AG09319 (cell line): ENCODE measurements at regions not wholly inside any gene's neighbourhood (a gene's known extent, or its start where the extent isn't known, plus 50 kb on each side); places are given as distances from the start of the nearest gene placed in this dataset.

Source experiments
- DNase-seq: peaks from one replicate; pipeline ENCODE4 v3.0.0-alpha.2; 2010; ENCODE audit warnings: low read depth; ENCODE audit errors: extremely low read depth
- TF ChIP-seq, protein P1 (sequence below): IDR thresholded peaks from 2 replicates; pipeline ENCODE4 v1.5.1; 2011; ENCODE audit warnings: low read depth, mild to moderate bottlenecking, inconsistent platforms, low read length, moderate library complexity

DNA sequence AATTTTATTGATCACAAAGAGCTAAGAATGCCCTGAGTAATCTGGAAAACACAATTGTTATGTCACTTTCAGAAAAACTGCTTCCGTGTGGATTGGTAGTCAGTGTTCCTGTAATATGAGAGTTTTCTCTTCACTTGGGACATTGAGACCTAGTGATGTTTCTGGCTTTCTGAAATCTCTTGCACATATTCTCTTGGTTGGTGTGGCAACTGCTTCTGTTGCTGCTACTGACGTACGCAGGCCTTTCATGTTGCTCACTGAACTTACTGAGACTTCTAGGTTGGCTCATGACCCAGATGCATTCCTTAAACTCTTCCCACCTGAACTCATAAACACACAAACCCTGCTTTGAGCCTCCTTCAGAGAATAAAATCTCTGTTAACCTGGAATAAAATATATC lies 175.0 kb upstream of the PFN2 start:
- TF ChIP-seq, protein P1, sequence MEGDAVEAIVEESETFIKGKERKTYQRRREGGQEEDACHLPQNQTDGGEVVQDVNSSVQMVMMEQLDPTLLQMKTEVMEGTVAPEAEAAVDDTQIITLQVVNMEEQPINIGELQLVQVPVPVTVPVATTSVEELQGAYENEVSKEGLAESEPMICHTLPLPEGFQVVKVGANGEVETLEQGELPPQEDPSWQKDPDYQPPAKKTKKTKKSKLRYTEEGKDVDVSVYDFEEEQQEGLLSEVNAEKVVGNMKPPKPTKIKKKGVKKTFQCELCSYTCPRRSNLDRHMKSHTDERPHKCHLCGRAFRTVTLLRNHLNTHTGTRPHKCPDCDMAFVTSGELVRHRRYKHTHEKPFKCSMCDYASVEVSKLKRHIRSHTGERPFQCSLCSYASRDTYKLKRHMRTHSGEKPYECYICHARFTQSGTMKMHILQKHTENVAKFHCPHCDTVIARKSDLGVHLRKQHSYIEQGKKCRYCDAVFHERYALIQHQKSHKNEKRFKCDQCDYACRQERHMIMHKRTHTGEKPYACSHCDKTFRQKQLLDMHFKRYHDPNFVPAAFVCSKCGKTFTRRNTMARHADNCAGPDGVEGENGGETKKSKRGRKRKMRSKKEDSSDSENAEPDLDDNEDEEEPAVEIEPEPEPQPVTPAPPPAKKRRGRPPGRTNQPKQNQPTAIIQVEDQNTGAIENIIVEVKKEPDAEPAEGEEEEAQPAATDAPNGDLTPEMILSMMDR = no peak
- no peak for DNase-seq

DNA sequence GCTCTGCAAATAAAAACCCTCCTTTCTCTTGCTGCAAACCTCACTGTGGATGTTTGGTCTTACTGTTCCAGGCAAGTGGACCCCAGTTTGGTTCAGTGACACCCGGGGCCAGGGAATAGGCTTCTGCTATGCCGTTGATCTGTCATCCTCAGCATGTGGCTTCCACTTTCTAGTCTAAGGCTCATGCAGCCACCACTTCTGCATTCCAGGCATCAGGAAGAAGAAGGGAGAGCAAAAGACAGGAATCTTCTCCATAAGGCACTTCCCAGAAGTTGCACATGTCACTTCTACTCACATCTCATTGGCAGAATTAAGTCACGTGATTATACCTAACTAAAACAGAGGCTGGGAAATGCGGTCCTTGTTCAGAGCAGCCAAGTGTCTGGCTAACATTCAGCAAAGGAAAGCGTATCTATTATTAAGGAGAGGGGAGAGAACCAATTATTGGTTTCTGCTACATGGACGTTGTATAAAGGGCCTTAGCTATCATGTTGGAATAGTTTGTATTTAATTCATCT lies 173.6 kb upstream of the PFN2 start:
- TF ChIP-seq, protein P1 = no peak
- DNase-seq = no peak

DNA sequence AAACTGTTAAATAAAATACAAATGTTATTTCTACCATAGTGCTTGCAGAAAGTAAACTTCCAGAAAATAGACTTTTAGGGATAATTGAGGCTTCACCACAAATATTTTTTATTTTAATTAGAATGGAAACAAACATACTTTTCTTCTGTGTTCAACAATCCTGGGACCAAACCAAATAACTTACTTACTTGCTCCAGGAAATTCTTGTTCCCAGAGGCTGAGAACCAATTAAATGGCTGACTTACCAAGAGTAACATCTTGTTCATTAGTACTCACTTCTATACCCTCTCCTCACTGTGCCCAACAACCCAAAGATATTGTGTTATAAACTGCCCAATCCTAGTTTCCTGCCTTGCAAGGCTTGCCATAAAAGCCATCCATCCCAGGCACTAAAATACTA lies 172.2 kb upstream of the PFN2 start:
- TF ChIP-seq, protein P1 = no peak
- DNase-seq = no peak

DNA sequence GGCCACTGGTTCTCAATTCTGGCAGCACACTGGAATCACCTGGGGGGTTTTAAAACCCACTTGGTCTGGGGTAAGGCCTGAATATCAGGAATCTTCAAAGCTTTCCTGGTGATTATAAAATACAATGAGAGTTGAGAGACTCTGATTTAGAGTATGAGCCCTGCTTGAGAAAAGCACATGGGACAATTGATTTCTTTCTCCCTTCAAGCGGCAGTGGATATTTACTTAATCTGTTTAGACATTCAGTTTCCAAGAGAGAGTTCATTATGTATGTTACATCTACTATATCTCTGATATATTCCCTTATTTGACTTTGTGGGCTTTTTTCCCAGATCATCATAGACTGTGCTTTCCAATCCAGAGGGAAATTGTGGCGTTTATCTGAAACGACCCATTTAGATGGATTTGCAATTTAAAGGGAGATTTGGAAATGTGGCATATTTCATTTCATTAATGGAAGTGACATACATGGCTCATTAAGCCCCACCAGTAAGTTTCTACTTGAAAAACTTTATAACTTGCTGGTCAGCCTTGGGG lies 171.2 kb upstream of the PFN2 start:
- no peak for DNase-seq
- TF ChIP-seq, protein P1 = no peak

DNA sequence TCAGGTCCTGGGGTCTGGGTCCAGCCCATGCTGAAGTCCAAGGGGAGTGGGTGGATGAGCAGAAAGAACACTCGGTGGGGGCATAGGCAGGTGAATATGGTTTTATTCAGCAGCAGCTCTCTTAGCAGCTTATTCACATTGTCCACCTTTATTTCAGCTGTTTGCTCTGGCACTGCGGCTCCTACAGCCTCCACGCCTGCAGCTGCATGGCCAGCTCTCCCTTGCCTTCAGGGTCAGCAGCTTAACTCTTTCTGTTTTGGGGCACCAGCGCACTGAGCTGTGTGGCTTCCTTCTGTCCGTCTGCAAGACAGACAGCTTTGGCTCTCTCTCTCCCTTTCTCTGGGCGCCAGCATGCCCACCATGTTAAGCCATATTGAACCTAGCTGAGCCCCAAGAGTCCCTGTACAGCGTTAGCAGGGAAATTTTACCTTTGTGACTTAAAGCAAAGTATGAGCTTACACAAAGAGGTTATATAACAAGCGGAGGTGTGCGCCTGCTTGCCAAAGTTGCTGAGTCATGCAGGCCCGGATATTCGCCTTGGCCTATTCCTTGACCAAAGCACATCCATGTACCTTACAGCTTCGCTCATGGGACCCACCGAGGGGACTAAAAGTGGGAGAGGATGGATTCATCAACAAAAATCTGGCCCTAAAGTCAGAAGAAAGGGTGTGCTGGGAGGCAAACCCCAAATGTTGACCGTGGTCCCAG lies 170.1 kb upstream of the PFN2 start:
- TF ChIP-seq, protein P1 = no peak
- no peak for DNase-seq

DNA sequence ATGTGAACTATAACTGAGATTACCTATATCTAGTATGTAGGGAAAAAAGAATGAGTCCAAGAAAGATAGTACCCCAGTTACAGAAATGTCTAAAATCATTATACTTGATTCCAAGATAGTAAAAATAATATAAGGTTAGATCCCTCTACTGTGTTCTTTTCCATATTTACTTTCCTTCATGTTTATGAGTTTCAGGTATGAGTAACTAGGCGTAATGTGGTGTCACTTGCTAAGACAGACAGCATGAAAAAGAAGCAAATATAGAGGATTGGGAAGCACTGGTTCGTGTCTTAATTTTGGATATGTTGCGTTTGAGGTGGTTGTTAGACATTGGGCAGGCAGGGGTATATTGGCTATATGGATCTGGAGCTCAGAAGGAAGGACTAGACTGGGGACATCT lies 168.1 kb upstream of the PFN2 start:
- no peak for DNase-seq
- TF ChIP-seq, protein P1 = no peak

DNA sequence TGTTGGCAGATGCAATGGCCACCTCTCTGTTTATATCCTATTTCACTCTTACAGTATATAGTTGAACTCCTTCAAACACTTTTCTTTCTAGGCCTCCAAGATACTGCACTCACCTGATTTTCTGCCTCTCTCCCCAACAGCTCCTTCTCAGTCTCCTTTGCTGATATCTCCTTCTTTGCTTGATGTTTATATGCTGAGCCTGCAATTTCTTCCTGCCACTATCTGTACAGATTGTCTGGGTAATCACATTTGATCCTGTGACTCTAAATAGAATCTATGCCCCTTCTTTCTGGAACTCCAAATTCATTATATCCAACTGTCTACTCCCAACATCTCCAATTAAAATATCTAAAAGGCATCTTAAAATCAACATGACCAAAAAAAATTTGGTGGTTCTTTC lies 165.5 kb upstream of the PFN2 start:
- TF ChIP-seq, protein P1 = no peak
- no peak for DNase-seq
